ENCODE measurements at regions not wholly inside any gene's neighbourhood (a gene's known extent, or its start where the extent isn't known, plus 50 kb on each side); places are given as distances from the start of the nearest gene placed in this dataset.

- Histone ChIP-seq H3K27me3 (no peaks in the 10 kb centered on the region), H3K36me3 (no peaks in the 10 kb centered on the region), H3K27ac (no peak overlapping the region), H3K9me3 (no peaks in the 10 kb centered on the region), H3K4me3 (no peak overlapping the region), H3K4me1 (no peaks in the 10 kb centered on the region)
- intact Hi-C loops (cut with DNase I), result no loop called here
- no peak for TF ChIP-seq CTCF (IDR thresholded peaks at IDR 0.05)
- no peak for DNase-seq
- ATAC-seq, result no peak
These were observed 216.0 kb downstream of the PMP22 start for GRCh38 chr17:15048933-15049794.

- intact Hi-C loops (cut with DNase I), result no loop called here
- H3K27ac ChIP-seq, result no peak overlapping the region
- DNase-seq (no peak), ATAC-seq (no peak)
- H3K9me3 ChIP-seq, result no peaks in the 10 kb centered on the region
- H3K4me3 ChIP-seq, result no peak overlapping the region
- no peaks in the 10 kb centered on the region for H3K36me3 ChIP-seq
- H3K27me3 ChIP-seq, result no peaks in the 10 kb centered on the region
- TF ChIP-seq CTCF (IDR thresholded peaks at IDR 0.05), result no peak
- no peaks in the 10 kb centered on the region for H3K4me1 ChIP-seq
These were observed 216.7 kb downstream of the PMP22 start for GRCh38 chr17:15048381-15048780.

- ATAC-seq, result no peak
- H3K36me3 ChIP-seq, result no peaks in the 10 kb centered on the region
- no peaks in the 10 kb centered on the region for H3K27me3 ChIP-seq
- intact Hi-C loops (cut with DNase I), result no loop called here
- H3K9me3 ChIP-seq, result no peaks in the 10 kb centered on the region
- H3K4me3 ChIP-seq, result no peak overlapping the region
- no peaks in the 10 kb centered on the region for H3K4me1 ChIP-seq
- no peak overlapping the region for H3K27ac ChIP-seq
- TF ChIP-seq CTCF (IDR thresholded peaks at IDR 0.05), result no peak
- no peak for DNase-seq
These were observed 222.8 kb downstream of the PMP22 start for GRCh38 chr17:15042311-15042710.

GRCh38 chr17:15039366-15039765, 225.8 kb downstream of the PMP22 start:
- H3K27me3 ChIP-seq, result no peaks in the 10 kb centered on the region
- intact Hi-C loops (cut with DNase I), result no loop called here
- DNase-seq, result no peak
- no peaks in the 10 kb centered on the region for H3K9me3 ChIP-seq
- H3K4me3 ChIP-seq, result no peak overlapping the region
- TF ChIP-seq CTCF (IDR thresholded peaks at IDR 0.05), result no peak
- no peak overlapping the region for H3K27ac ChIP-seq
- ATAC-seq, result no peak
- H3K36me3 ChIP-seq, result no peaks in the 10 kb centered on the region
- no peaks in the 10 kb centered on the region for H3K4me1 ChIP-seq

GRCh38 chr17:15038656-15039055, 226.5 kb downstream of the PMP22 start:
- no peak overlapping the region for H3K4me3 ChIP-seq
- ATAC-seq (peak; percentile 62), DNase-seq (no peak)
- H3K27ac ChIP-seq, result no peak overlapping the region
- intact Hi-C loops (cut with DNase I), result no loop called here
- TF ChIP-seq CTCF (IDR thresholded peaks at IDR 0.05), result no peak
- no peaks in the 10 kb centered on the region for H3K36me3 ChIP-seq
- no peaks in the 10 kb centered on the region for H3K27me3 ChIP-seq
- no peaks in the 10 kb centered on the region for H3K4me1 ChIP-seq
- H3K9me3 ChIP-seq, result no peaks in the 10 kb centered on the region

Measured in upper lobe of right lung (tissue), 1 donor.